ENCODE measurements at regions not wholly inside any gene's neighbourhood (a gene's known extent, or its start where the extent isn't known, plus 50 kb on each side); places are given as distances from the start of the nearest gene placed in this dataset.

DNA sequence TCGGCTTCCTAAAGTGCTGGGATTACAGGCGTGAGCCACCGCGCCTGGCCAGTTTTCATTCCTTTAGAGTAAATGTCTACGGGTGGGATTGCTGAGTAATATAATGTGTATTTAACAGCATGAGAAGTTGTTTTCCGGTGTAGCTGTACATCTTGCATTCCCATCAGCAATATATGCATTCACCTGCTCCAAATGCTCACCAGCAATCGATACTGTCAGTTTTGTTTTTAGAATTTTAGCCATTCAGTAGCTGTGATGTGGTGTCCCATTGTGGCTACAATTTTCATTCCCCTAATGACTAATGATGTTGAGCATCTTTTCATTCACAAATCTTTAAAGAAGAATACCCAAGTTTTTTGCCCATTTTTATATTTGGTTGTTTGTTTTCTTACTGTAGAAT, 134.8 kb upstream of the RGMA start:
- TF ChIP-seq POLR2A (IDR thresholded peaks at IDR 0.05): no peak
- TF ChIP-seq, protein P1, sequence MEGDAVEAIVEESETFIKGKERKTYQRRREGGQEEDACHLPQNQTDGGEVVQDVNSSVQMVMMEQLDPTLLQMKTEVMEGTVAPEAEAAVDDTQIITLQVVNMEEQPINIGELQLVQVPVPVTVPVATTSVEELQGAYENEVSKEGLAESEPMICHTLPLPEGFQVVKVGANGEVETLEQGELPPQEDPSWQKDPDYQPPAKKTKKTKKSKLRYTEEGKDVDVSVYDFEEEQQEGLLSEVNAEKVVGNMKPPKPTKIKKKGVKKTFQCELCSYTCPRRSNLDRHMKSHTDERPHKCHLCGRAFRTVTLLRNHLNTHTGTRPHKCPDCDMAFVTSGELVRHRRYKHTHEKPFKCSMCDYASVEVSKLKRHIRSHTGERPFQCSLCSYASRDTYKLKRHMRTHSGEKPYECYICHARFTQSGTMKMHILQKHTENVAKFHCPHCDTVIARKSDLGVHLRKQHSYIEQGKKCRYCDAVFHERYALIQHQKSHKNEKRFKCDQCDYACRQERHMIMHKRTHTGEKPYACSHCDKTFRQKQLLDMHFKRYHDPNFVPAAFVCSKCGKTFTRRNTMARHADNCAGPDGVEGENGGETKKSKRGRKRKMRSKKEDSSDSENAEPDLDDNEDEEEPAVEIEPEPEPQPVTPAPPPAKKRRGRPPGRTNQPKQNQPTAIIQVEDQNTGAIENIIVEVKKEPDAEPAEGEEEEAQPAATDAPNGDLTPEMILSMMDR (IDR thresholded peaks at IDR 0.05): no peak

Measured in uterus (tissue), 2 donors.